ENCODE measurements at regions not wholly inside any gene's neighbourhood (a gene's known extent, or its start where the extent isn't known, plus 50 kb on each side); places are given as distances from the start of the nearest gene placed in this dataset.
A peak's percentile ranks its signal among the peaks of the same experiment; 100 is the strongest.
"Not testable (repeated sequence)": the region's sequence is repeated elsewhere in the genome, so short reads cannot be mapped to it uniquely, and the experiment has no call there.

DNA sequence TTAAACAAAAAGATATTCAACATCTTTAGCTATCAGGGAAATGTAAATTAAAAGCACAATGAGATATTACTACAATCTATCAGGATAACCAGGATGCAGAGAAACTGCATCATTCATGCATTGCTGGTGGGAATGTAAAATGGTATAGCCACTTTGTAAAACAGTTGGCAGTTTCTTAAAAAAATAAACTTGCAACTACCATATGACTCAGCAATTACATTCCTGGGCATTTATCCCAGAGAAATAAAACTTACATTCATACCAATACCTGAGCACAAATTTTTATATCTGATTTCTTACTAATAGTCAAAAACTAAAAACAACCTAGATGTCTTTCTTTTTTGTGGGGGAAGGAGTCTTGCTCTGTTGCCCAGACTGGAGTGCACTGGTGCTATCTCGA lies 190.3 kb upstream of the TAB2 start:
- peak; percentile 72 for DNase-seq

- DNase-seq, result no peak
Measured at GRCh38 chr6:149128489-149129145, 188.9 kb upstream of the TAB2 start.

DNA sequence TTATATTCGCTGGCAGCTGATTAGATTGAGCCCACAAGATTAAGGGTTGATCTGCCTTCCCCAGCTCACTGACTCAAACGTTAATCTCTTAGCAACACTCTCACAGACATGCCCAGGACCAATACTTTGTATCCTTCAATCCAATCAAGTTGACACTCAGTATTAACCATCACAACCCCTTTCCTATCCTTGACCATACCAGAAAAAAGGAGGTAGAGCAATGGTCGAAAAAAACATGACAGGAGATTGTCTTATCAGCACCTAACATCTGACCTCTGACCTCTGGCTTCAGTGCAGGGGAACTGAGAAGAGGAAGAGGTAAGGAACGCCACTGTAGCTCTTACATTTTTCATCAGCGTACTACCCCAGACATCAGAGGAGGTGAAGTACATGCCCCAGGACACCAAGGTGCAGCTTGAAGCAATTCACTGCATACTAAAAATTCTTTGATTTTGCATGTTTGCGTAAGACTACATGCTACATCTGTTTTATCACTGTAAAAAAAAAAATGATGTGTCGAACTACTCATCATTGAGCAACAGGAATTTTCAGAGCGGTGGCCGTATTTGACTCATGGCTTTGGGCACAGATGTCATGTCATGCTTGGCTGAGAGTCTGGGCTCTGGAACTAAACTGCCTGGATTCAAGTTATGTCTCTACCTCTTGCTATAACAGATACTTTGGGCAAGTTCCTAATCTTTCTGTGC lies 188.0 kb upstream of the TAB2 start:
- peak; percentile 77 for DNase-seq

DNA sequence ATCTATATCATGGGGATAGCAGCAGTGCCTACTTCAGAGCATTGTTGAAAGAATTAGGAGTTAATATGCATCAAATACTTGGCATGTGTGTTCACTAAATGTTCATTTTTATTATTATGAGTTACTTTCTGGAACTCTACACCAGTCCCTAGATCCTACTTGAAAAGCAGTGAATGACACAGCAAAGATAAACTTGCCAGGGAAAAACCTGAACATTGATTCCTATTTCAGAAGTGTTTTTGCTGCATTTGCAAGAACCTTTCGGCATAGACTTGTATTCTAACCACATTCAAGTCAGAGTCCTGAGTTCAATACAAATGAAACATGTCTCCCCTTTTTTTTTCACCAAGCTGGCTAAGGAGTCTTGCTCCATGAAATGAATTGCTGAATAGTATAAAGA lies 187.4 kb upstream of the TAB2 start:
- DNase-seq, result no peak

GRCh38 chr6:149130508-149130907 lies 187.0 kb upstream of the TAB2 start:
- no peak for DNase-seq

DNA sequence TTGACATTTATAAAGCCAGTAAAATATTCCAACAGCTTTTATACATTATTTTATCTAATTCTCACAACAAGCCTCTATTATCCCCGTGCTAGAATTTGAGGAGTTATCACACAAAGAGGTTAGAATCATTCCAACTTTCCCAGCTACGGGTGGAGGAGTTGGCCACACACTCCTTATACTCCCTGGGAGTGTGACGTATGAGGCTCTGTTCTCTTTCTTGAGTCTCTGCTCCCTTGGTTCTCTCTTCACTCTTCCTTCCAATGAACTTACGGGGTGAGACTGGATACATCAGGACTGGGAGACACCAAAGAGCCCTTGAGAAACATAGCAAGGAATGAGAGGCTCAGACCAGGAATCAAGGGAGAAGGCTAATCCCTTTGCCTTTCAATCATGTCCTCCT lies 185.6 kb upstream of the TAB2 start:
- DNase-seq, result no peak

DNA sequence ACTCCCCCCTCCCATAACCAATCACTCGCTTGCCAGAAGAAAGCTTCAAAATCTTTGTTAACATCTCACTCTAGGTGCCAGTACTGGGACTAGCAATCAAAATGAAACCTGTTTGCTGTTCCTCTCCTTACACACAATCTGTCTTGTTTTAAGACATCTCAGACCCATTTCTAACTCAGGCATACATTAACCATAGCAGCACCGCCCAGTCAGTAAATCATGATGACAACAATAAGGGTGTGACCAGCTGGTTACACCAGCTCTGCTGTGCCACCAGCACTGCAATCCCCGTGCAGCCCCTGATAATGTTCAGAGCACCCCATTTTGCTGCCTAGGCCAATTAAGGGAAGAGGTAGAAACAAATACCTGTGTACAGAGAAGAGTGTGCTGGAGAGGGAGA lies 185.2 kb upstream of the TAB2 start:
- DNase-seq, result no peak

- peak; percentile 30 for DNase-seq
Measured at GRCh38 chr6:149134511-149134933, 183.0 kb upstream of the TAB2 start.

DNA sequence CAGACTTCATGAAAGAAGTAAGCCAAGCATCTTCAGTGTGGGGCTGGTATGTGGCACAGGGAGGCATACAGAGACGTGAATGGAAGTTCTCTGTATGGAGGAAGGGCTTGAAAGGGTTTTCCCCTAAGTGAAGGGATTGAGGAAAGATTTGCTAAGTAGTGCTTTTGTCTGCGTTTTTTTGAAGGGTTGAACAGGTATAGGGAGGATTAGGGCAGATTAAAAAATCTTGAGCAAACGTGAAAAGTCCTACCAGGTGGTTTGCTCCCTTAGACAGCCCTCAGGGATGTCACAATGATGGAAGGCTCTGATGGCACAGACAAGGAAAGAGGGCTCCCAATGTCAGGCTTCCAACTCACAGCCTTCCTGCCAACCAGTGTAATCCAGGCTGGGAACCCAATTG lies 181.7 kb upstream of the TAB2 start:
- no peak for DNase-seq

- DNase-seq, result no peak
Measured at GRCh38 chr6:149136273-149136912, 181.1 kb upstream of the TAB2 start.

GRCh38 chr6:149136913-149137286 lies 180.6 kb upstream of the TAB2 start:
- no peak for DNase-seq

DNA sequence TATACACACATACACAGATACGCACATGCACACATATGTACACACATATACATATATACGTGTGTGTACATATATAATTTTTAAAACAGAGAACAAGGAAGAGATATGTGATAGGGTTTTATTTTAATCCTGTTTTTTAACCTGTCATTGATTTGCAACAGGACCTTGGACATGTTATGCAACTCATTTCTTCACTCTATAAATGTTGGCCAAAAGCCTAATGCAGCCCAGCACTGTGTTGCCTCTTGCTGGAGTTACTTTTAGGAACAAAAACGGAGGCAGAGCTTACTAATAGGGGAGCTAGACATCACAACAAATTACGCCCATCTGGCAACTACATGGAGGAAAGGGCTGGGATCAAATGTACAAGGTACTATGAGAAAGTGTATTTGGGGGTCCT lies 179.9 kb upstream of the TAB2 start:
- DNase-seq, result no peak

DNA sequence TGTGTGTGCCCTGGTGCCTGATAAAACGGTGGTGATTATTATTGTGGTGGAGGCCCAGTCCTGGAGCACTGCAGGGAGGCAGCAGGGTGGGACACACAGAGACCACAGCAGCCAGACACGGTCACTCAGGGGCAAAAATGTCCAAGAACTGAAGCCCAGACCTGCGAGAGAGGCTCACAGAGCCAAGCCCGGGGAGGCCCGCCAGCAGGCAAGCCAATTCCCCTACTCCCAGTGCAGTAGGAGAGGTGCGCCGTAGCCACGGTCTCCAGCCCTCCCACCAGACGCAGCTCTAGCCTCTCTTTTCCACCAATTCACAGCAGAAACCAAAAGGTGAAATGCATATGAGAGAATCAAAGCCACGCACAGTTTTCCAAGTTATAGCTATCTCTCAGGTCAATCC lies 179.4 kb upstream of the TAB2 start:
- DNase-seq, result no peak

- DNase-seq, result no peak
Measured at GRCh38 chr6:149138699-149139294, 178.7 kb upstream of the TAB2 start.

DNA sequence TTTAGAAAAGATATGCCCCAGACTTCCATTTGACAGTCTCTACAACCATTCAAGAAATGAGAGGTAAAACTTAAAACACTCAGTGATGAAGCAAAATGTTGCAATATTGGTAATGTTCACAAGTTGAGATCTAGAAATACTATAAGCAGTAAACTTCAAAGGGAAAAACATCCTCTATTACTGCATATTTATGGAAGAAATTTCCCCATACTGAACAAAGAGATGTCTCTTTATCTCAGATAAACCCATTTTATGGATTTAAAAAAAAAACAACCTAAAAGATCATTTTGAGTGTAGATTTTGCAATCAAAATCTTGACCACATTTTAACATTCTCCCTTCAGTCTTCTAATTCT lies 177.8 kb upstream of the TAB2 start:
- DNase-seq, result no peak

DNA sequence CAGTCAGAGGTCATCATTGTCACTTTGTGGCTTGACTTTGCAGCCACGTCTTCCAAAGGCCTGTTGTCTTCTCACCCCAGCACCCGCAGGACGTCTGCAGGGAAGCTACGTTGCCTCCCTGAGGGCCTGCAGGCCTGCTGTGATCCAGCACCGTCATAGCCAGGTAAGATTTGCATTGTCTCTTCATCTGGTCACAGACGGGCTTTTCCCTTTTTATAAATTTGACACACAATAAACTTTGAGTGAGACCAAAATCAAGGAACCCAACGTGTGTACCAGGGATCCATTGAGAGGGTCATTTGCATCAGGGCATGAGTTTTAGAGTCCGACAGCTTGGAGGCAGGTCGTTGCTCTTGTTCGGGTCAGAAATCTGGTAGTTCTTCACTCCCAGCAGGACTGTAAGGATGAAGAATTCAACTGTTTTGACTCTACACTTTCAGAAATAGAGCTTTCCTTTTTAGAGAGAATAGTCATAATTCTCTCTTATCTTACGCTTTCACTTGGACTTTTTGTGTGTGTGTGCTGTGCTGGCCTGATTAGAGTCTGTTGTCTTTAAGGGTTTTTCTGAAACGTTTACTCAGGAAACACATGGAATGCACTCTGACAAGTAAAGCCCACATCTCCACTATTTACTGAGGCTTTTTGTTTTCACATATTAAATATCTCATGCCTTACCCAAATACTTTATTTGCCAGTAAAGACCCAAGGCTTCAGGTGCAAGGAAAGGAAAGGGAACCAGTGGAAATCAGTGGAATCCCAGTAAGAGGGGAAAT lies 177.2 kb upstream of the TAB2 start:
- DNase-seq, result no peak

- no peak for DNase-seq
Measured at GRCh38 chr6:149140910-149141290, 176.6 kb upstream of the TAB2 start.

DNA sequence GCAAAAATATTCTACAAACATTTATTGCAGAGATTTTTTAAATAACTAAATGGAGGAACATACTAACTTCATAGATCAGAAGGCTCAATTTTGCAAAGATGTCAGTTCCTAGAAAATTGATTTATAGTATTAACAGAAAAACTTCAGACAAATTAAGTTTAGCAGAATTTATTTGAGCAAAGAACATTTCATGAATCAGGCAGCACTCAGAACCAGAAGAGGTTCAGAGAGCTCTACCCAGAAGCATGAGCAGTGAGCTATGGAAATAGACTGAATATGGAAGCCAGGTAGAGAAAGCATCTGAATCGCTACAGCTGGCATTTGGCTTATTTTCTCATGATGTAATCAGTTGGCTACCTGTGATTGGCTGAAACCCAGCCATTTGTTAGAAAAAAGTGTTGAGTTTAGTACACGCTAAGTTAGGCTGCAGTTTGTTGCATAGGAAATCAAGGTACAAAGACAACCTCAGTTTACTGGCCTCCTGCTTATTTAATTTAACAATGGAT lies 174.5 kb upstream of the TAB2 start:
- no peak for DNase-seq

DNA sequence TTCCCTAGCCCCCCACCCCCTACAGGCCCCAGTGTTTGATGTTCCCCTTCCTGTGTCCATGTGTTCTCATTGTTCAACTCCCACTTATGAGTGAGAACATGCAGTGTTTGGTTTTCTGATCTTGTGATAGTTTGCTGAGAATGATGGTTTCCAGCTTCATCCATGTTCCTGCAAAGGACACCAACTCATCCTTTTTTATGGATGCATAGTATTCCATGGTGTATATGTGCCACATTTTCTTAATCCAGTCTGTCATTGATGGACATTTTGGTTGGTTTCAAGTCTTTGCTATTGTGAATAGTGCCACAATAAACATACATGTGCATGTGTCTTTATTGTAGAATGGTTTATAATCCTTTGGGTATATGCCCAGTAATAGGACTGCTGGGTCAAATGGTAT lies 171.7 kb upstream of the TAB2 start:
- DNase-seq, result not testable (repeated sequence)

DNA sequence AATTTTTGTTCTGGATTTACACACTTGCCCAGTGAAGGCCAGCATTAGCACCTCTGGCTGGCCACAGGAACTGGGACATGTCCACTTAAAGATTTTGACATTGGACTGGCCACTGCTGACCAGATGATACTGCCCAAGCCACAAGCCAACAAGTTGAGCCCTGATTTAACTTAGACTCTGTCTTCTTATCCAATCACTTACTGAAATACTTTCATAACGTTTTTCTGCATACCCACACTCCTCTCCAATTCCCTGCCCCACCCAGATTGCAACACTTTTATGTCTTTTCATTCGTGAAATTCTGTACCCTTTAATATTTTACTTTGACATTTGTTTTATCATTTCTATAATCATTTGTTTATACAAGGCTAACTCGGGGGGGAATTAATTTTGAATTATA lies 170.3 kb upstream of the TAB2 start:
- no peak for DNase-seq

- no peak for DNase-seq
Measured at GRCh38 chr6:149147938-149148718, 169.4 kb upstream of the TAB2 start.

DNA sequence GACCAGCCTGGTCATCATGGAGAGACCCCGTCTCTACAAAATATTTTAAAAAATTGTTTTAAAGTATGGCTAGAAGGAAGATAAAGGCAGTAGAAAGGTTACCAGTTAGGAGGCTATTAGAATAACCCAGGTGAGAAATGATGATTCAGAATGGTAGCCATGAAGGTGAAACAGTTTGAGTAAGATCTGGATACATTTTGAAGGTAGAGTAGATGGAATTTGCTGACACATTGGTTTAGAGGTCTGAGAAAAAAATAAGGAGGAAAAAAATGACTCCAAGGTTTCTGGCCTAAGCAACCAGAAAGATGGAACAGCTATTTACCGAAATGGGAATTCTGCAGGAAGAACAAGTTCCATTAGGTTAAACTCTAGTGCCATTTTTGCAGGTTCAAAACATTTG lies 167.9 kb upstream of the TAB2 start:
- DNase-seq, result no peak

All from fibroblast of skin of right biceps (primary cell).